IPS-20b (cell line): ENCODE measurements at regions not wholly inside any gene's neighbourhood (a gene's known extent, or its start where the extent isn't known, plus 50 kb on each side); places are given as distances from the start of the nearest gene placed in this dataset.

Experiments used
- H3K27ac ChIP-seq: one replicate; pipeline ENCODE4 v1.5.1; 2013; ENCODE audit warnings: low read length
- H3K27me3 ChIP-seq: 2 replicates; pipeline ENCODE4 v1.6.1; 2013; ENCODE audit warnings: mild to moderate bottlenecking, low read length, inconsistent platforms; ENCODE audit not compliant: insufficient read depth
- H3K36me3 ChIP-seq: 2 replicates; pipeline ENCODE4 v1.6.1; 2013; ENCODE audit warnings: low read depth, mild to moderate bottlenecking, inconsistent platforms, low read length, moderate library complexity; ENCODE audit not compliant: insufficient read depth
- H3K4me1 ChIP-seq: 2 replicates; pipeline ENCODE4 v1.6.1; 2013; ENCODE audit warnings: mild to moderate bottlenecking, control low read depth, inconsistent platforms, low read length, moderate library complexity; ENCODE audit not compliant: insufficient read depth
- H3K4me3 ChIP-seq: 2 replicates; pipeline ENCODE4 v1.5.1; 2013; ENCODE audit warnings: mild to moderate bottlenecking, low read length, inconsistent platforms
- H3K9ac ChIP-seq: 2 replicates; pipeline ENCODE4 v1.6.1; 2013; ENCODE audit warnings: low read depth, mild to moderate bottlenecking, inconsistent platforms, low read length, moderate library complexity
- H3K9me3 ChIP-seq: 2 replicates; pipeline ENCODE4 v1.6.1; 2013; ENCODE audit warnings: mild to moderate bottlenecking, low read depth, low read length, inconsistent platforms; ENCODE audit not compliant: insufficient read depth

DNA sequence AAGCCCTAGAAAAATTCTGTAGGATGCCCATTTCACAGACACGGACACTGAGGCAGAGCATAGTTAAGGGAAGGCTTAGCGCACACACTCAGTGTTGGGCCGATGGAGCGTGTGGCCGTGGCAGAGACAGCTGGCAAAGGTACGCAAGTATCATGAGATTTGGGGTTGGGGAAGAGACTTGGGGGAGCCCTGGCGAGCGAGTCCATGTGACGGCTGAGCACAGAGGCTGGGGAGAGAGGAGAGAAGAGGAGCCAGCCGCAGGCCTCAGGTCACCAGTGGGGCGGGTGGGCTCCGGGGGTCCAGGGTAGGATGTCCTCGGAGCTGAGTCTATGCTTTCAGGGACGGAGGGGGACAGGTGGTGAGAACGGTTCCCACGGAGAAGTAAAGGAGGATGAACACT is 311.3 kb downstream of the CTTN start:
- no peaks in the 10 kb centered on the region for H3K9me3 ChIP-seq
- no peak overlapping the region for H3K9ac ChIP-seq
- no peak overlapping the region for H3K4me3 ChIP-seq
- H3K4me1 ChIP-seq, result peaks cover 7% of the 10 kb centered on the region; the same call in 1 of the 2 replicates
- no peaks in the 10 kb centered on the region for H3K27me3 ChIP-seq
- H3K27ac ChIP-seq, result no peak overlapping the region
- no peaks in the 10 kb centered on the region for H3K36me3 ChIP-seq

GRCh38 chr11:70710192-70710591 is 311.9 kb downstream of the CTTN start:
- H3K4me1 ChIP-seq, result peaks cover 7% of the 10 kb centered on the region; the same call in 1 of the 2 replicates
- no peak overlapping the region for H3K27ac ChIP-seq
- H3K27me3 ChIP-seq, result no peaks in the 10 kb centered on the region
- no peaks in the 10 kb centered on the region for H3K36me3 ChIP-seq
- H3K4me3 ChIP-seq, result no peak overlapping the region
- no peak overlapping the region for H3K9ac ChIP-seq
- no peaks in the 10 kb centered on the region for H3K9me3 ChIP-seq

DNA sequence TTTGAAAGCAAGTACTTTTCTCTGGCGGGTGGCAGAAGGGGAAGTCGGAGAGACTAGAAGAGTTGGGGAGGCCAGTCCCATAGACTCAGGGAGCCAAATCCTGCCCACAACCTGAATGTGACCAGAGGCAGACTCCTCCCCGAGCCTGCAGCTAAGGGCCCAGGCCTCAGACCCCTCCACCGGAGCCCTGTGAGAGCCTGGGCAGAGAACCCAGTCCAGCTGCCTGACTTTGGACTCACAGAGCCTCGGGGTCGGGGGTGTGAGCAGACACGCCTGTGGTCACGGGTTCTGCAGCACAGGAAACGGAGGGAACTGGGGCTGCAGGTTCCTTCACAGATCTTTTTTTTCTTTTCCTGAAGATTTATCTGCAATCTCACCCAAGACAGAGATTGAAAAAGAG is 312.3 kb downstream of the CTTN start:
- Histone ChIP-seq H3K4me1 (peaks cover 7% of the 10 kb centered on the region; the same call in 1 of the 2 replicates), H3K36me3 (no peaks in the 10 kb centered on the region)

DNA sequence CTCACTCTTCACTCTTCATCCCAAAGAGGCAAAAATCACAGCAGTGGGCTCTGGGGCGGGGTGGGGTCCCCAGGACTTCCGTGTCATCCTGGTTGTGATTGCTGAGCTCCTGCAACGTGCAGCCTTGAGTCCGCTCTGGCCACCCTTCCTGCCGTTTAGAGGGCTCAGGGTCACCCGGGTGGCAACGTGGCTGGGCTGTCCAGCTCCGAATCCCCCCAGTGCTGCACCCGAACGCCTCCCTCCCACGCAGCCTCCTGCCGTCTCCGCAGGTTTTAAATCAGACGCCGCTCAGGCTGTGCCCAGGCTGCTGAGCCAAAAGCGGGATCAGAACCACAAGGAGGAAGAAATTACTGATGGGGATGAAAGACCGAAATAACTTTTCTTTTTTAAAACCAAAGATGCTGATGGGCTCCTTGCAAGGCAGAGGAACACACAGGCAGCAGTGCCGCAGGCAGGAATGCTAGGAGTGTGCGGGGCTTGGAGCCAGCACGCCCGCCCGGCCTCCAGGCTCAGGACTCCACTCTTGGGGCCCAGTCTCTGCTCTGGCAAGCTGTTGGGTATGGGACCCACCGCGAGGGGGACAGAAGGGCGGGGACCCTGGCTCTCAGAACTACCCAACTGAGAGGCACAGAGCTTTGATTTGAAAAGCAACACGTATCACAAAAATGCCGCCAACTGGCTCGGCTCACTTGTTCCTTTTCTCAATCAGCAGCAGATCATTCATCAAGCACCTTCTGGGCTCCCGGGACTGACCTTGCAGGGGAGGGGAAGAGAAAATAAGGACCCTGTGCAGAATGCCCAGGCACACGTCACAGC is 313.0 kb downstream of the CTTN start:
- Histone ChIP-seq H3K4me1 (peaks cover 7% of the 10 kb centered on the region; the same call in 1 of the 2 replicates), H3K4me3 (no peak overlapping the region), H3K9me3 (no peaks in the 10 kb centered on the region), H3K27ac (no peak overlapping the region), H3K36me3 (no peaks in the 10 kb centered on the region), H3K27me3 (no peaks in the 10 kb centered on the region), H3K9ac (no peak overlapping the region)

More for the DNA sequence above, 312.3 kb downstream of the CTTN start:
- Histone ChIP-seq H3K27me3 (no peaks in the 10 kb centered on the region), H3K9ac (no peak overlapping the region), H3K9me3 (no peaks in the 10 kb centered on the region), H3K27ac (no peak overlapping the region), H3K4me3 (no peak overlapping the region)

DNA sequence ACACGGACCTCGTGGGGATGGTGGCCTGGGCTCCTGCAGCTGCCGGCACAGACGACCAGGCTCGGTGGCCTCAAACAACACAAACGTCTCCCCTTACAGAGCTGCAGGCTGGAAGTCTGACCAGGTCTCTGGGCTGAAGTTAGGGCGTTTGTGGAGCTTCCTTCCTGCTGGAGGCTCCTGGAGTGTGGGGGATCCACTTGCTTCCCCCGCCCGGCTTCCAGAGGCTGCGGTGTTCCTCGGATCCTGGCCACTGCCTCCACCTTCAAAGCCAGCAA is 313.5 kb downstream of the CTTN start:
- Histone ChIP-seq H3K9me3 (no peaks in the 10 kb centered on the region), H3K27ac (no peak overlapping the region), H3K4me1 (peaks cover 7% of the 10 kb centered on the region; the same call in 1 of the 2 replicates), H3K9ac (no peak overlapping the region), H3K27me3 (no peaks in the 10 kb centered on the region), H3K4me3 (no peak overlapping the region), H3K36me3 (no peaks in the 10 kb centered on the region)

- H3K9ac ChIP-seq, result no peak overlapping the region
- no peak overlapping the region for H3K27ac ChIP-seq
- H3K9me3 ChIP-seq, result no peaks in the 10 kb centered on the region
- peaks cover 7% of the 10 kb centered on the region; the same call in 1 of the 2 replicates for H3K4me1 ChIP-seq
- no peak overlapping the region for H3K4me3 ChIP-seq
- no peaks in the 10 kb centered on the region for H3K36me3 ChIP-seq
- no peaks in the 10 kb centered on the region for H3K27me3 ChIP-seq
These were observed 314.1 kb downstream of the CTTN start for GRCh38 chr11:70712471-70712870.

- Histone ChIP-seq H3K27me3 (no peaks in the 10 kb centered on the region), H3K4me1 (peaks cover 7% of the 10 kb centered on the region; the same call in 1 of the 2 replicates), H3K9me3 (no peaks in the 10 kb centered on the region), H3K4me3 (no peak overlapping the region), H3K36me3 (no peaks in the 10 kb centered on the region), H3K9ac (no peak overlapping the region; the same call in 1 of the 2 replicates), H3K27ac (no peak overlapping the region)
These were observed 314.9 kb downstream of the CTTN start for GRCh38 chr11:70713086-70713835.

- Histone ChIP-seq H3K4me1 (peaks cover 7% of the 10 kb centered on the region; the same call in 1 of the 2 replicates), H3K27me3 (no peaks in the 10 kb centered on the region), H3K9ac (no peak overlapping the region), H3K9me3 (no peaks in the 10 kb centered on the region), H3K4me3 (no peak overlapping the region), H3K36me3 (no peaks in the 10 kb centered on the region), H3K27ac (no peak overlapping the region)
These were observed 315.8 kb downstream of the CTTN start for GRCh38 chr11:70713988-70714665.

GRCh38 chr11:70715166-70715951 is 317.0 kb downstream of the CTTN start:
- Histone ChIP-seq H3K27me3 (no peaks in the 10 kb centered on the region), H3K36me3 (no peaks in the 10 kb centered on the region), H3K9me3 (no peaks in the 10 kb centered on the region), H3K4me1 (peaks cover 7% of the 10 kb centered on the region; the same call in 1 of the 2 replicates), H3K9ac (no peak overlapping the region), H3K4me3 (no peak overlapping the region), H3K27ac (no peak overlapping the region)

GRCh38 chr11:70716216-70716615 is 317.9 kb downstream of the CTTN start:
- Histone ChIP-seq H3K4me1 (peaks cover 7% of the 10 kb centered on the region; the same call in 1 of the 2 replicates), H3K27me3 (no peaks in the 10 kb centered on the region), H3K4me3 (no peak overlapping the region), H3K9me3 (no peaks in the 10 kb centered on the region), H3K36me3 (no peaks in the 10 kb centered on the region), H3K27ac (no peak overlapping the region), H3K9ac (no peak overlapping the region)
